ENCODE measurements at regions not wholly inside any gene's neighbourhood (a gene's known extent, or its start where the extent isn't known, plus 50 kb on each side); places are given as distances from the start of the nearest gene placed in this dataset.

- H3K27ac ChIP-seq (ENCODE audit: poor library complexity, severe bottlenecking): no peak overlapping the region
- no peak for ATAC-seq (ENCODE audit: low read depth)
- H3K4me3 ChIP-seq (ENCODE audit: severe bottlenecking): no peak overlapping the region
These were observed 649.0 kb upstream of the HS6ST1 start for GRCh38 chr2:128967646-128968045.

GRCh38 chr2:128969374-128969773, 650.7 kb upstream of the HS6ST1 start:
- H3K4me1 ChIP-seq (ENCODE audit: insufficient read depth, poor library complexity, severe bottlenecking): no peaks in the 10 kb centered on the region
- ATAC-seq (ENCODE audit: low read depth): no peak
- no peaks in the 10 kb centered on the region for H3K9me3 ChIP-seq (ENCODE audit: severe bottlenecking)
- no peak overlapping the region for H3K4me3 ChIP-seq (ENCODE audit: severe bottlenecking)
- H3K36me3 ChIP-seq (ENCODE audit: low read depth): no peaks in the 10 kb centered on the region
- DNase-seq (ENCODE audit: low spot score): no peak
- no peak overlapping the region for H3K27ac ChIP-seq (ENCODE audit: poor library complexity, severe bottlenecking)
- TF ChIP-seq, protein P1, sequence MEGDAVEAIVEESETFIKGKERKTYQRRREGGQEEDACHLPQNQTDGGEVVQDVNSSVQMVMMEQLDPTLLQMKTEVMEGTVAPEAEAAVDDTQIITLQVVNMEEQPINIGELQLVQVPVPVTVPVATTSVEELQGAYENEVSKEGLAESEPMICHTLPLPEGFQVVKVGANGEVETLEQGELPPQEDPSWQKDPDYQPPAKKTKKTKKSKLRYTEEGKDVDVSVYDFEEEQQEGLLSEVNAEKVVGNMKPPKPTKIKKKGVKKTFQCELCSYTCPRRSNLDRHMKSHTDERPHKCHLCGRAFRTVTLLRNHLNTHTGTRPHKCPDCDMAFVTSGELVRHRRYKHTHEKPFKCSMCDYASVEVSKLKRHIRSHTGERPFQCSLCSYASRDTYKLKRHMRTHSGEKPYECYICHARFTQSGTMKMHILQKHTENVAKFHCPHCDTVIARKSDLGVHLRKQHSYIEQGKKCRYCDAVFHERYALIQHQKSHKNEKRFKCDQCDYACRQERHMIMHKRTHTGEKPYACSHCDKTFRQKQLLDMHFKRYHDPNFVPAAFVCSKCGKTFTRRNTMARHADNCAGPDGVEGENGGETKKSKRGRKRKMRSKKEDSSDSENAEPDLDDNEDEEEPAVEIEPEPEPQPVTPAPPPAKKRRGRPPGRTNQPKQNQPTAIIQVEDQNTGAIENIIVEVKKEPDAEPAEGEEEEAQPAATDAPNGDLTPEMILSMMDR (IDR thresholded peaks at IDR 0.05; ENCODE audit: poor library complexity, severe bottlenecking): no peak
- H3K27me3 ChIP-seq (ENCODE audit: insufficient read depth, poor library complexity, severe bottlenecking): no peaks in the 10 kb centered on the region

More at GRCh38 chr2:128967646-128968045, 649.0 kb upstream of the HS6ST1 start:
- TF ChIP-seq, protein P1 (IDR thresholded peaks at IDR 0.05; ENCODE audit: poor library complexity, severe bottlenecking): no peak
- H3K4me1 ChIP-seq (ENCODE audit: insufficient read depth, poor library complexity, severe bottlenecking): no peaks in the 10 kb centered on the region
- no peak for DNase-seq (ENCODE audit: low spot score)
- no peaks in the 10 kb centered on the region for H3K27me3 ChIP-seq (ENCODE audit: insufficient read depth, poor library complexity, severe bottlenecking)
- H3K36me3 ChIP-seq (ENCODE audit: low read depth): no peaks in the 10 kb centered on the region
- H3K9me3 ChIP-seq (ENCODE audit: severe bottlenecking): no peaks in the 10 kb centered on the region

DNA sequence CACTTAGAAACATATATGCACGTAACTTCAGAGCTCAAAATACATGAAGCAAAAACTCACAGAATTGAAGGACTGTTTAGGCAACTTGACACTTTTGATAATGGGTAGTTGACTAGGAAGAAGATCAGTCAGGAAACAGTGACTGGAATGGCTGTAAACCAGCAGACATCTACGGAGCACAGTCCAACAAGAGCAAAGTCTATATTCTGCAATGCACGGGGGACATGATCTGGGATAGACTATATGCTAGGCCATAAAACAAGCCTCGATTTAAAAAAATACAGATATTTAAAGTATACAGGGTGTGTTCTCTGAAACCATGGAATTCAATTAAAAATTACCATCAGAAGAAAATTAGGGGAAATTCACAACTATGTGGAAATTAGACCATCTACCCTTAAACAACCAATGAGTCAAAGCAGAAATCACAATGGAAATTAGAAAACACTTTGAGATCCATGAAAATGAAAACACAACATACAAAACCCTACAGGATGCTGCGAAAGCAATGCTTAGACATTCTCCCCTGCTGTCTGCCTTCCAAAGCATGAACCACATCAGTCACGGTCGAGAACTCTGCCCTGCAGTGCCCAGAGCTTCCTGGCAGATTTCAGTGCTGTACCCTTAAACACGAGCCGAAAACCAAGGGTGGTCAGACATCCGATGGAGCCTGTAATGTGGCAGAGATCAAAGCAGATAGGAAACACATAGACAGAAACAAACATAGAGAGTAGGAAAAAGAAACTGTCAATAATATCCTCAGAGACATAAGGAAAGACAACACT, 651.9 kb upstream of the HS6ST1 start:
- H3K4me3 ChIP-seq (ENCODE audit: severe bottlenecking): no peak overlapping the region
- no peaks in the 10 kb centered on the region for H3K36me3 ChIP-seq (ENCODE audit: low read depth)
- TF ChIP-seq, protein P1 (IDR thresholded peaks at IDR 0.05; ENCODE audit: poor library complexity, severe bottlenecking): no peak
- H3K27me3 ChIP-seq (ENCODE audit: insufficient read depth, poor library complexity, severe bottlenecking): no peaks in the 10 kb centered on the region
- no peak overlapping the region for H3K27ac ChIP-seq (ENCODE audit: poor library complexity, severe bottlenecking)
- no peaks in the 10 kb centered on the region for H3K9me3 ChIP-seq (ENCODE audit: severe bottlenecking)
- ATAC-seq (ENCODE audit: low read depth) (no peak), DNase-seq (ENCODE audit: low spot score) (no peak)
- no peaks in the 10 kb centered on the region for H3K4me1 ChIP-seq (ENCODE audit: insufficient read depth, poor library complexity, severe bottlenecking)

DNA sequence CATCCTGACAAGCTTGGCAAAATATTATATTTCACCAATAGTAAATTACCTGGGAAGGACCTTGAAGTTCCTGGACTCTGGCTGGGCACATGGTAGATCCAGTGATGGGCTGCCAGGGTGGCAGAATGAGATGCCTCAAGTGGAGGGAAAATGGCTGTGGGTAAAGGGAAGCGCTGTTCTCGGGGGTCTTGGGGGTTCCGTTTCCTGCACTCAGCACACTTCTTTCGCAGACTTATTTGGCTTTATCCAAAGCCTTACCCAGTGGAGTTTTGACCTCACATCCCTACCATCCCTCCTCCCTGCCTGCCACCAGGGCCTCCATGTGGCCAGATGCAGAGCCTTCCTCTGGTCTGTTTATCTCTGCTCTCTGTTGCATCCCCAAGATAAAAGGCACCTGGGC, 654.9 kb upstream of the HS6ST1 start:
- no peaks in the 10 kb centered on the region for H3K27me3 ChIP-seq (ENCODE audit: insufficient read depth, poor library complexity, severe bottlenecking)
- DNase-seq (ENCODE audit: low spot score) (no peak), ATAC-seq (ENCODE audit: low read depth) (no peak)
- no peaks in the 10 kb centered on the region for H3K36me3 ChIP-seq (ENCODE audit: low read depth)
- H3K4me3 ChIP-seq (ENCODE audit: severe bottlenecking): no peak overlapping the region
- H3K27ac ChIP-seq (ENCODE audit: poor library complexity, severe bottlenecking): no peak overlapping the region
- no peaks in the 10 kb centered on the region for H3K4me1 ChIP-seq (ENCODE audit: insufficient read depth, poor library complexity, severe bottlenecking)
- TF ChIP-seq, protein P1 (IDR thresholded peaks at IDR 0.05; ENCODE audit: poor library complexity, severe bottlenecking): no peak
- H3K9me3 ChIP-seq (ENCODE audit: severe bottlenecking): no peaks in the 10 kb centered on the region

GRCh38 chr2:128978212-128978611, 659.5 kb upstream of the HS6ST1 start:
- H3K27ac ChIP-seq (ENCODE audit: poor library complexity, severe bottlenecking): no peak overlapping the region

More at GRCh38 chr2:128978212-128978611, 659.5 kb upstream of the HS6ST1 start:
- TF ChIP-seq, protein P1 (IDR thresholded peaks at IDR 0.05; ENCODE audit: poor library complexity, severe bottlenecking): no peak
- Histone ChIP-seq H3K27me3 (ENCODE audit: insufficient read depth, poor library complexity, severe bottlenecking) (no peaks in the 10 kb centered on the region), H3K4me3 (ENCODE audit: severe bottlenecking) (no peak overlapping the region), H3K4me1 (ENCODE audit: insufficient read depth, poor library complexity, severe bottlenecking) (no peaks in the 10 kb centered on the region), H3K9me3 (ENCODE audit: severe bottlenecking) (no peaks in the 10 kb centered on the region), H3K36me3 (ENCODE audit: low read depth) (no peaks in the 10 kb centered on the region)
- ATAC-seq (ENCODE audit: low read depth) (peak; percentile 66), DNase-seq (ENCODE audit: low spot score) (no peak)
